Transverse colon (tissue), 4 donors: ENCODE measurements at regions not wholly inside any gene's neighbourhood (a gene's known extent, or its start where the extent isn't known, plus 50 kb on each side); places are given as distances from the start of the nearest gene placed in this dataset.

Experiments used
- DNase-seq: peaks from one replicate; pipeline ENCODE4 v3.0.0-alpha.2; 2019
- H3K27ac ChIP-seq, 4 donors: fragments of 200-600 bp; sonication (generic); 2 replicates each; pipeline ENCODE4 v1.5.1; 2016 to 2018; ENCODE audit warnings: inconsistent platforms in 4 of 4
- H3K27me3 ChIP-seq: fragments of 200-600 bp; sonication (generic); 2 replicates; pipeline ENCODE4 v1.5.1; 2017; ENCODE audit warnings: inconsistent platforms
- H3K36me3 ChIP-seq, 4 donors: fragments of 200-600 bp; sonication (generic); 2 replicates each; pipeline ENCODE4 v1.5.1; 2017 to 2019; ENCODE audit warnings: inconsistent platforms in 4 of 4
- H3K4me1 ChIP-seq, 4 donors: fragments of 200-600 bp; sonication (generic); 2 replicates each; pipeline ENCODE4 v1.5.1; 2017 to 2020; ENCODE audit warnings: inconsistent platforms in 4 of 4
- H3K4me3 ChIP-seq, 4 donors: fragments of 200-600 bp; sonication (generic); 1 replicate in 1 of 4; 2 replicates in 3 of 4; pipeline versions ENCODE4 v1.5.1 to v1.6.1; 2017 to 2019; ENCODE audit warnings: inconsistent platforms in 4 of 4
- H3K9me3 ChIP-seq, 2 donors: fragments of 200-600 bp; sonication (generic); 2 replicates each; pipeline ENCODE4 v1.5.1; 2017 to 2019; ENCODE audit warnings: inconsistent platforms in 2 of 2
- CTCF ChIP-seq, 5 experiments: fragments of 200-600 bp in 3 of 5; fragments of 450-650 bp in 2 of 5; sonication (generic) in 3 of 5; IDR thresholded peaks; 1 replicate in 2 of 5; 2 replicates in 3 of 5; pipeline ENCODE4 v1.5.1; 2016 to 2017; ENCODE audit warnings: antibody characterized with exemption in 5 of 5, inconsistent platforms in 3 of 5, mild to moderate bottlenecking in 2 of 5, moderate library complexity in 1 of 5
- EP300 ChIP-seq: sonication (generic); formaldehyde crosslinking; IDR thresholded peaks from one replicate; pipeline ENCODE4 v1.6.1; 2017; ENCODE audit warnings: antibody characterized with exemption, low read depth
- POLR2A ChIP-seq: fragments of 450-650 bp; IDR thresholded peaks from one replicate; pipeline ENCODE4 v1.6.1; 2016; ENCODE audit warnings: antibody characterized with exemption, mild to moderate bottlenecking, moderate library complexity
- POLR2AphosphoS5 ChIP-seq, 3 donors: sonication (generic); formaldehyde crosslinking; IDR thresholded peaks; one replicate each; pipeline ENCODE4 v1.6.1; 2016; ENCODE audit warnings: antibody characterized with exemption in 3 of 3
- WGBS, 2 donors: methylation state at CpG; one replicate each; pipeline ENCODE4 v1.1.5; 2018; ENCODE audit warnings: low coverage in 1 of 2; 5-methylcytosine and 5-hydroxymethylcytosine counted together
- in situ Hi-C, 4 donors: fragments of 200-750 bp; cut with MboI; loops; one replicate each; pipeline versions ENCODE4 v1.15.0 to v1.15.1; 2017; ENCODE audit warnings: low sequenced_read_pairs in 3 of 4, low pct_ligation_motif_present in 1 of 4, low pct_unique_long_range_greater_than_20kb in 1 of 4
- intact Hi-C: fragments of 100-400 bp; cut with DNase I; formaldehyde crosslinking; loops from one replicate; pipeline ENCODE4 v1.15.1; 2023; ENCODE audit warnings: low total_unique reads

GRCh38 chr5:171668097-171668412, 117.6 kb upstream of the SMIM23 start:
- H3K27me3 ChIP-seq = no peaks in the 10 kb centered on the region
- no peak for DNase-seq
- TF ChIP-seq POLR2AphosphoS5 (IDR thresholded peaks at IDR 0.05) = no peak
- TF ChIP-seq POLR2A = no peak
- TF ChIP-seq EP300 = no peak
- no peak for TF ChIP-seq CTCF (IDR thresholded peaks at IDR 0.05)
- no peak overlapping the region for H3K27ac ChIP-seq
- in situ Hi-C loops (no loop called here), intact Hi-C loops (no loop called here)
- no peak overlapping the region for H3K4me3 ChIP-seq
- H3K36me3 ChIP-seq = no peaks in the 10 kb centered on the region
- no peaks in the 10 kb centered on the region for H3K9me3 ChIP-seq
- WGBS, 2 donors = 86 to 96% methylated on average over 6 to 17 of the region's 17 CpGs
- H3K4me1 ChIP-seq = no peaks in the 10 kb centered on the region

- H3K4me3 ChIP-seq = no peak overlapping the region
These were observed 116.0 kb upstream of the SMIM23 start for GRCh38 chr5:171669571-171669970.

GRCh38 chr5:171672556-171672955, 113.1 kb upstream of the SMIM23 start:
- no peaks in the 10 kb centered on the region for H3K9me3 ChIP-seq
- DNase-seq = no peak
- no peak overlapping the region for H3K4me3 ChIP-seq
- H3K4me1 ChIP-seq = no peaks in the 10 kb centered on the region
- WGBS, 2 donors = 67 to 68% methylated on average over 5 to 6 of the region's 6 CpGs
- no peak overlapping the region for H3K27ac ChIP-seq
- TF ChIP-seq POLR2AphosphoS5 (IDR thresholded peaks at IDR 0.05) = no peak
- TF ChIP-seq POLR2A = no peak
- no peak for TF ChIP-seq EP300
- TF ChIP-seq CTCF (IDR thresholded peaks at IDR 0.05) = no peak
- intact Hi-C loops (no loop called here), in situ Hi-C loops (no loop called here)
- no peaks in the 10 kb centered on the region for H3K36me3 ChIP-seq
- H3K27me3 ChIP-seq = no peaks in the 10 kb centered on the region

More at GRCh38 chr5:171669571-171669970, 116.0 kb upstream of the SMIM23 start:
- Histone ChIP-seq H3K4me1 (no peaks in the 10 kb centered on the region), H3K27ac (no peak overlapping the region), H3K9me3 (no peaks in the 10 kb centered on the region), H3K27me3 (no peaks in the 10 kb centered on the region), H3K36me3 (no peaks in the 10 kb centered on the region)
- no peak for TF ChIP-seq POLR2AphosphoS5 (IDR thresholded peaks at IDR 0.05)
- TF ChIP-seq POLR2A = no peak
- no peak for TF ChIP-seq CTCF (IDR thresholded peaks at IDR 0.05)
- no peak for TF ChIP-seq EP300
- in situ Hi-C loops = no loop called here
- no peak for DNase-seq
- intact Hi-C loops = no loop called here

GRCh38 chr5:171673328-171673727, 112.3 kb upstream of the SMIM23 start:
- Histone ChIP-seq H3K4me1 (no peaks in the 10 kb centered on the region), H3K9me3 (no peaks in the 10 kb centered on the region), H3K36me3 (no peaks in the 10 kb centered on the region), H3K4me3 (no peak overlapping the region), H3K27me3 (no peaks in the 10 kb centered on the region), H3K27ac (no peak overlapping the region)
- intact Hi-C loops (no loop called here), in situ Hi-C loops (no loop called here)
- WGBS, 2 donors = 23 to 33% methylated on average over 1 of the region's 1 CpG
- TF ChIP-seq CTCF (IDR thresholded peaks at IDR 0.05) (no peak), POLR2AphosphoS5 (IDR thresholded peaks at IDR 0.05) (no peak), EP300 (no peak), POLR2A (no peak)
- DNase-seq = no peak
